HG02973 (cell line): ENCODE measurements at regions not wholly inside any gene's neighbourhood (a gene's known extent, or its start where the extent isn't known, plus 50 kb on each side); places are given as distances from the start of the nearest gene placed in this dataset.
"Not testable (repeated sequence)": the region's sequence is repeated elsewhere in the genome, so short reads cannot be mapped to it uniquely, and the experiment has no call there.

Experiments used
- ATAC-seq: cut with Tn5 transposase; IDR thresholded peaks from one replicate; pipeline ENCODE4 v1.9.1; 2021; ENCODE audit warnings: moderate library complexity; ENCODE audit not compliant: unreplicated experiment

- ATAC-seq = no peak
Measured at GRCh38 chr2:48213646-48214045, 100.8 kb upstream of the FOXN2 start.

GRCh38 chr2:48218169-48218568, 96.3 kb upstream of the FOXN2 start:
- ATAC-seq = no peak

GRCh38 chr2:48219234-48219554, 95.3 kb upstream of the FOXN2 start:
- ATAC-seq = no peak

GRCh38 chr2:48219555-48220436, 94.7 kb upstream of the FOXN2 start:
- no peak for ATAC-seq

GRCh38 chr2:48220501-48220900, 94.0 kb upstream of the FOXN2 start:
- ATAC-seq = no peak

- no peak for ATAC-seq
Measured at GRCh38 chr2:48221846-48222516, 92.5 kb upstream of the FOXN2 start.

- ATAC-seq = peak; percentile 61
Measured at GRCh38 chr2:48227617-48228344, 86.7 kb upstream of the FOXN2 start.

GRCh38 chr2:48228345-48228684, 86.2 kb upstream of the FOXN2 start:
- no peak for ATAC-seq

GRCh38 chr2:48229063-48229462, 85.4 kb upstream of the FOXN2 start:
- ATAC-seq = no peak

- no peak for ATAC-seq
Measured at GRCh38 chr2:48230834-48231233, 83.6 kb upstream of the FOXN2 start.

- no peak for ATAC-seq
Measured at GRCh38 chr2:48232351-48232750, 82.1 kb upstream of the FOXN2 start.

GRCh38 chr2:48233005-48233404, 81.5 kb upstream of the FOXN2 start:
- peak; percentile 49 for ATAC-seq

GRCh38 chr2:48233824-48234223, 80.7 kb upstream of the FOXN2 start:
- not testable (repeated sequence) for ATAC-seq

- ATAC-seq = no peak
Measured at GRCh38 chr2:48235076-48235475, 79.4 kb upstream of the FOXN2 start.

- no peak for ATAC-seq
Measured at GRCh38 chr2:48238381-48238780, 76.1 kb upstream of the FOXN2 start.

- ATAC-seq = no peak
Measured at GRCh38 chr2:48240912-48241311, 73.6 kb upstream of the FOXN2 start.

- ATAC-seq = no peak
Measured at GRCh38 chr2:48247206-48247605, 67.3 kb upstream of the FOXN2 start.

- peak; percentile 91 for ATAC-seq
Measured at GRCh38 chr2:48248251-48248933, 66.1 kb upstream of the FOXN2 start.

- no peak for ATAC-seq
Measured at GRCh38 chr2:48249025-48249424, 65.5 kb upstream of the FOXN2 start.

- ATAC-seq = no peak
Measured at GRCh38 chr2:48249631-48250473, 64.6 kb upstream of the FOXN2 start.

- no peak for ATAC-seq
Measured at GRCh38 chr2:48250474-48250844, 64.0 kb upstream of the FOXN2 start.
